H1 (cell line): ENCODE measurements at regions not wholly inside any gene's neighbourhood (a gene's known extent, or its start where the extent isn't known, plus 50 kb on each side); places are given as distances from the start of the nearest gene placed in this dataset.

ENCODE experiments used
- CTCF ChIA-PET: fragments of 300-600 bp; sonication (Branson Sonifier 250); formaldehyde crosslinking; loops from one replicate; lab custom pipeline; 2021; ENCODE audit not compliant: partially characterized antibody; lab: Charles Lee
- POLR2A ChIA-PET: fragments of 300-600 bp; sonication (Branson Sonifier 250); formaldehyde crosslinking; loops from one replicate; lab custom pipeline; 2021; ENCODE audit warnings: inconsistent platforms; ENCODE audit not compliant: partially characterized antibody; lab: Charles Lee
- DNase-seq, 2 experiments: peaks; one replicate each; pipeline versions ENCODE4 v3.0.0 to v3.0.0-alpha.2; 2010 to 2022; ENCODE audit warnings: low spot score in 2 of 2, low read depth in 1 of 2, mixed read lengths in 1 of 2
- FAIRE-seq: peaks from 2 replicates; lab custom pipeline; 2011; peaks lifted over from hg19 to GRCh38; lab: Jason Lieb, UNC
- H2AFZ ChIP-seq: 2 replicates; pipeline ENCODE4 v1.8.1; 2012; ENCODE audit warnings: low read length, inconsistent platforms
- H2AK5ac ChIP-seq: 2 replicates; pipeline ENCODE4 v1.6.1; 2013; ENCODE audit warnings: low read depth, low read length
- H2BK120ac ChIP-seq: replicated peaks from 2 replicates; pipeline ENCODE3; 2013; ENCODE audit warnings: low read depth, low read length, inconsistent platforms
- H2BK12ac ChIP-seq: 2 replicates; pipeline ENCODE4 v1.6.1; 2013; ENCODE audit warnings: low read depth, low read length
- H2BK15ac ChIP-seq: 2 replicates; pipeline ENCODE4 v1.6.1; 2013; ENCODE audit warnings: low read length
- H2BK20ac ChIP-seq: 2 replicates; pipeline ENCODE4 v1.6.1; 2013; ENCODE audit warnings: low read length
- H2BK5ac ChIP-seq: 2 replicates; pipeline ENCODE4 v1.6.1; 2013; ENCODE audit warnings: low read depth, low read length
- H3K14ac ChIP-seq: 2 replicates; pipeline ENCODE4 v1.6.1; 2013; ENCODE audit warnings: inconsistent platforms; ENCODE audit not compliant: insufficient read length
- H3K18ac ChIP-seq: 2 replicates; pipeline ENCODE4 v1.6.1; 2013; ENCODE audit warnings: low read length; ENCODE audit errors: extremely low read depth
- H3K23ac ChIP-seq: 2 replicates; pipeline ENCODE4 v1.6.1; 2013; ENCODE audit warnings: inconsistent platforms; ENCODE audit not compliant: insufficient read length
- H3K23me2 ChIP-seq: 2 replicates; pipeline ENCODE4 v1.6.1; 2013; ENCODE audit warnings: low read depth, low read length
- H3K27ac ChIP-seq: 2 replicates; pipeline ENCODE4 v1.6.1; 2011; ENCODE audit warnings: low read depth, low read length, inconsistent platforms
- H3K27me3 ChIP-seq, 4 experiments: replicated peaks in 1 of 4; 1 replicate in 1 of 4; 2 replicates in 3 of 4; pipeline versions ENCODE4 v1.6.1 to v1.8.1; 2011 to 2013; ENCODE audit warnings: low read length in 3 of 4, mild to moderate bottlenecking in 3 of 4, inconsistent platforms in 2 of 4, mixed read lengths in 2 of 4, moderate library complexity in 1 of 4; ENCODE audit not compliant: control insufficient read depth in 3 of 4, insufficient read depth in 3 of 4; ENCODE audit errors: extremely low read depth in 1 of 4
- H3K36me3 ChIP-seq, 4 experiments: 2 replicates each; pipeline versions ENCODE4 v1.6.1 to v1.8.1; 2011 to 2013; ENCODE audit warnings: mild to moderate bottlenecking in 4 of 4, low read length in 3 of 4, moderate library complexity in 2 of 4, control low read depth in 1 of 4, inconsistent platforms in 1 of 4; ENCODE audit not compliant: insufficient read depth in 4 of 4, control insufficient read depth in 2 of 4
- H3K4ac ChIP-seq: replicated peaks from 2 replicates; pipeline ENCODE3; 2013; ENCODE audit warnings: low read length, low read depth, mixed read lengths, inconsistent platforms; ENCODE audit not compliant: insufficient read length
- H3K4me1 ChIP-seq, 4 experiments: replicated peaks in 1 of 4; 1 replicate in 1 of 4; 2 replicates in 3 of 4; pipeline versions ENCODE4 v1.6.1 to v1.8.1; 2011 to 2013; ENCODE audit warnings: low read length in 3 of 4, inconsistent platforms in 2 of 4, mixed read lengths in 1 of 4; ENCODE audit not compliant: insufficient read depth in 4 of 4, control insufficient read depth in 3 of 4
- H3K4me2 ChIP-seq, 2 experiments: 2 replicates each; pipeline versions ENCODE4 v1.6.1 to v1.8.1; 2011 to 2013; ENCODE audit warnings: low read depth in 2 of 2, low read length in 2 of 2, control low read depth in 1 of 2, inconsistent platforms in 1 of 2, mild to moderate bottlenecking in 1 of 2; ENCODE audit not compliant: insufficient read depth in 1 of 2
- H3K4me3 ChIP-seq, 4 experiments: fragments of 200-600, 300-600 bp in 1 of 4; sonication (generic), shearing (Covaris generic), sonication (Bioruptor Twin) in 1 of 4; 2 replicates each; pipeline versions ENCODE4 v1.5.1 to v1.8.1; 2011 to 2016; ENCODE audit warnings: low read length in 4 of 4, low read depth in 3 of 4, control low read depth in 2 of 4, inconsistent platforms in 2 of 4, mild to moderate bottlenecking in 2 of 4, mixed read lengths in 1 of 4, moderate library complexity in 1 of 4; ENCODE audit not compliant: insufficient read depth in 2 of 4; ENCODE audit errors: extremely low read depth in 1 of 4
- H3K56ac ChIP-seq: replicated peaks from 2 replicates; pipeline ENCODE3; 2013; ENCODE audit warnings: low read depth, mild to moderate bottlenecking, mixed read lengths, low read length, inconsistent platforms; ENCODE audit not compliant: insufficient read length
- H3K79me1 ChIP-seq: 2 replicates; pipeline ENCODE4 v1.6.1; 2013; ENCODE audit warnings: low read depth, low read length, control low read depth
- H3K79me2 ChIP-seq, 2 experiments: 2 replicates each; pipeline versions ENCODE4 v1.6.1 to v1.8.1; 2012 to 2013; ENCODE audit warnings: low read length in 2 of 2, mild to moderate bottlenecking in 2 of 2, inconsistent platforms in 1 of 2; ENCODE audit not compliant: insufficient read depth in 2 of 2, control insufficient read depth in 1 of 2
- H3K9ac ChIP-seq, 4 experiments: replicated peaks in 1 of 4; 1 replicate in 1 of 4; 2 replicates in 3 of 4; pipeline versions ENCODE4 v1.6.1 to v1.8.1; 2011 to 2013; ENCODE audit warnings: low read depth in 3 of 4, low read length in 3 of 4, control low read depth in 2 of 4, mild to moderate bottlenecking in 2 of 4, moderate library complexity in 2 of 4, inconsistent platforms in 1 of 4; ENCODE audit errors: extremely low read depth in 1 of 4
- H3K9me3 ChIP-seq, 2 experiments: 2 replicates each; pipeline versions ENCODE4 v1.6.1 to v1.8.1; 2012 to 2013; ENCODE audit warnings: mild to moderate bottlenecking in 2 of 2, moderate library complexity in 2 of 2, control low read depth in 1 of 2, inconsistent platforms in 1 of 2, low read depth in 1 of 2, low read length in 1 of 2, mixed read lengths in 1 of 2; ENCODE audit not compliant: insufficient read depth in 2 of 2
- H4K20me1 ChIP-seq, 2 experiments: replicated peaks in 1 of 2; 2 replicates each; pipeline versions ENCODE3 to v1.8.1; 2011 to 2013; ENCODE audit warnings: inconsistent platforms in 2 of 2, low read length in 2 of 2, mild to moderate bottlenecking in 1 of 2; ENCODE audit not compliant: insufficient read depth in 2 of 2, control insufficient read depth in 1 of 2
- H4K5ac ChIP-seq: 2 replicates; pipeline ENCODE4 v1.6.1; 2013; ENCODE audit warnings: low read length, low read depth, mixed read lengths, inconsistent platforms; ENCODE audit not compliant: insufficient read length
- H4K8ac ChIP-seq: 2 replicates; pipeline ENCODE4 v1.8.0; 2013; ENCODE audit warnings: mild to moderate bottlenecking, moderate library complexity, low read length, inconsistent platforms; ENCODE audit not compliant: insufficient read depth; ENCODE audit errors: extremely low read depth
- H4K91ac ChIP-seq: replicated peaks from 2 replicates; pipeline ENCODE3; 2013; ENCODE audit warnings: low read length, mixed read lengths, inconsistent platforms; ENCODE audit not compliant: insufficient read length
- EP300 ChIP-seq, 2 experiments: IDR thresholded peaks; 1 replicate in 1 of 2; 2 replicates in 1 of 2; pipeline ENCODE4 v1.6.1; 2011 to 2012; ENCODE audit warnings: low read depth in 2 of 2, low read length in 2 of 2, mild to moderate bottlenecking in 2 of 2, borderline replicate concordance in 1 of 2, inconsistent platforms in 1 of 2, moderate library complexity in 1 of 2
- NRF1 ChIP-seq: IDR thresholded peaks from 2 replicates; pipeline ENCODE4 v1.6.1; 2011; ENCODE audit warnings: mild to moderate bottlenecking, low read depth, low read length, improper control_type of control experiment
- PHF8 ChIP-seq: fragments of 200-600 bp; sonication (generic); conservative IDR thresholded peaks from 2 replicates; pipeline ENCODE4 v1.7.1; 2012; ENCODE audit warnings: low read depth, mild to moderate bottlenecking, inconsistent platforms, low read length, moderate library complexity
- POLR2A ChIP-seq, 2 experiments: IDR thresholded peaks; 1 replicate in 1 of 2; 2 replicates in 1 of 2; pipeline ENCODE4 v1.6.1; 2011; ENCODE audit warnings: low read depth in 2 of 2, low read length in 2 of 2, mild to moderate bottlenecking in 2 of 2; ENCODE audit errors: control extremely low read depth in 1 of 2
- RBBP5 ChIP-seq: IDR thresholded peaks from 2 replicates; pipeline ENCODE4 v1.7.1; 2012; ENCODE audit warnings: low read depth, mild to moderate bottlenecking, inconsistent platforms, low read length, moderate library complexity, borderline replicate concordance
- SUZ12 ChIP-seq: fragments of 200-600 bp; sonication (generic); IDR thresholded peaks from 2 replicates; pipeline ENCODE4 v1.6.1; 2012; ENCODE audit warnings: mild to moderate bottlenecking, inconsistent platforms, low read length, moderate library complexity, mixed read lengths
- TEAD4 ChIP-seq: IDR thresholded peaks from 2 replicates; pipeline ENCODE4 v1.6.1; 2012; ENCODE audit warnings: low read depth, low read length, inconsistent platforms, mixed read lengths

- Histone ChIP-seq H3K79me1 (no peaks in the 10 kb centered on the region), H2AK5ac (no peak overlapping the region), H3K4me2 (no peak overlapping the region), H2BK5ac (no peak overlapping the region), H3K36me3 (no peaks in the 10 kb centered on the region), H2BK20ac (no peak overlapping the region), H3K23ac (no peak overlapping the region), H2BK15ac (no peak overlapping the region), H3K27ac (no peak overlapping the region), H3K9ac (no peak overlapping the region), H4K91ac (no peak overlapping the region), H4K20me1 (no peaks in the 10 kb centered on the region), H3K14ac (no peak overlapping the region), H4K8ac (no peak overlapping the region), H3K4me3 (no peak overlapping the region), H3K23me2 (no peaks in the 10 kb centered on the region), H2BK120ac (no peak overlapping the region), H3K79me2 (no peaks in the 10 kb centered on the region), H3K4me1 (no peaks in the 10 kb centered on the region), H3K27me3 (no peaks in the 10 kb centered on the region), H2AFZ (no peak overlapping the region), H2BK12ac (no peak overlapping the region), H3K9me3 (no peaks in the 10 kb centered on the region), H3K56ac (no peak overlapping the region), H3K4ac (no peak overlapping the region), H3K18ac (no peak overlapping the region), H4K5ac (no peak overlapping the region)
- TF ChIP-seq TEAD4, result no peak
- no peak for TF ChIP-seq NRF1
- no peak for TF ChIP-seq POLR2A (IDR thresholded peaks at IDR 0.05; ENCODE audit: control extremely low read depth in 1 of 2, low read depth in 2 of 2, low read length in 2 of 2)
- TF ChIP-seq SUZ12, result no peak
- no peak for TF ChIP-seq PHF8
- no peak for TF ChIP-seq EP300 (IDR thresholded peaks at IDR 0.05; ENCODE audit: borderline replicate concordance in 1 of 2, low read depth in 2 of 2, low read length in 2 of 2)
- TF ChIP-seq RBBP5, result no peak
- ChIA-PET CTCF (interaction anchor here (0.6 to 1.0 kb wide), 3 partner anchors 24 to 284 kb away, joined by 3 read pairs; no protein-coding TSS in a partner anchor), POLR2A (interaction anchor here (0.6 kb wide), 1 partner anchor 393 kb away, joined by 3 read pairs; no protein-coding TSS in a partner anchor)
- FAIRE-seq (no peak), DNase-seq (no peak)
These were observed 379.6 kb upstream of the ZNF608 start for GRCh38 chr5:125126050-125126449.
